NCI-H748 treated with DMSO at 0.1 percent for 48 hours (cell line): ENCODE measurements at regions not wholly inside any gene's neighbourhood (a gene's known extent, or its start where the extent isn't known, plus 50 kb on each side); places are given as distances from the start of the nearest gene placed in this dataset.
"Not testable (repeated sequence)": the region's sequence is repeated elsewhere in the genome, so short reads cannot be mapped to it uniquely, and the experiment has no call there.

ENCODE experiments used
- DNase-seq: peaks from one replicate; lab custom pipeline; 2025; lab: John Stamatoyannopoulos, UW

- no peak for DNase-seq
These were observed 154.5 kb downstream of the ZFP36L2 start for GRCh38 chr2:43071599-43072550.

DNA sequence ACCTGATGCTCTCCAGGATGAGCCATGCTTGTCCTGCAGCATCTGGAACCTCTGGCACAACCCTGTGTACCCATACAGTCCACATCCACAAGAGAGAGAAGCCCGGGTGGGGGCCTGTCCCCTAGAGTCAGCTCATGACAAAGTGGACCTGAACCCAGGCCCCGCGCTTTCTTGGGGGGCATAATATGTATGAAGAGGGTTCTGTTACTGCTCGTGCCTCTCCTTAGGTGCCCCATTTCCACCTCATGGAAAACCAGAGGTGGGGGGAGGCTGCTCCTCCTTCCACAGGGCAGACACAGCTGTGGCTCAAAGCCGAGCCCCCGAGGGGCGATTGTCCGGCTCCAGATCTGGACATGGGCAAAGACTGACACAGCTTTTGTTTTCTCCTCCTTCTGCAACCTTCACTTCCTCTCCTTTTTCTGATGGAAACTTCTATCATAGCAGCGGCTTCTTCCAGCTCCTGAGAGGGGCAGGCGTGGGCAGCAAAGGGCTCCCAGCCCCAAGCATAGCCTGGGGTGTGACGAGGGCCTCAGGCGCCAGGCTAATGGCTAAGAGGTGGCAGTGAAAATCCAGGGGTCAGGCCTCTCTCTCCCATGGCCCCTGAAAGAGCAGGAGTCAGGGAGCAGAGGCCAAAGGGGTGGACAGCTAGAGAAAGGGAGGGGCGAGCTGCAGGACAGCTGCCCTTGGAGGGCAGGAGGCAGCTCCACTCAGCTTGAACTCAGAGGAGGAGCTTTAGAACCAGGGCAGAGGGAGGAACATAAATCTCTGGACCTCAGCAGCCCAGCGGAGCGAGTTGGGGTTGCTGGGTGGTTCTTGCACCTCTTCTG lies 155.5 kb downstream of the ZFP36L2 start:
- DNase-seq = no peak

DNA sequence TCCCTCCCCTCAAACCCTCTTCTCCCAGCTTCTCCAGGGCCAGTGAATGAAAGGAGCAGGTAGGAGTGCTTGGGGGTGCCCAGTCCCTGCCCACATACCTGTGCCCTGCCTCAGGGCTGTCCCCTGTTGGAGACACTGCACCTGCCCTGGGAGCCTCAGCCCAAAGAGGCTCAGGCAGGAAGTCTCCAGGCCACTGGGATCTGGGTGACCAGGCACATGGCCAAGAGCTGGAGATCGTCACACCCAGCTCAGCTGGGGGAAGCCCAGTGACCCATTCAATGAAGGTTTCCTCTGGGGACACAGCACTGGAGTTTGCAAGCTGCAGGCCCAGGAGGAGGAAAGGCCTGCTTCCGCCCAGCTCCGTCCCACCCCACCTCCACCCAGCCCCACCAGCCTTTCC lies 156.4 kb downstream of the ZFP36L2 start:
- DNase-seq = no peak

- no peak for DNase-seq
These were observed 157.5 kb downstream of the ZFP36L2 start for GRCh38 chr2:43068631-43069517.

DNA sequence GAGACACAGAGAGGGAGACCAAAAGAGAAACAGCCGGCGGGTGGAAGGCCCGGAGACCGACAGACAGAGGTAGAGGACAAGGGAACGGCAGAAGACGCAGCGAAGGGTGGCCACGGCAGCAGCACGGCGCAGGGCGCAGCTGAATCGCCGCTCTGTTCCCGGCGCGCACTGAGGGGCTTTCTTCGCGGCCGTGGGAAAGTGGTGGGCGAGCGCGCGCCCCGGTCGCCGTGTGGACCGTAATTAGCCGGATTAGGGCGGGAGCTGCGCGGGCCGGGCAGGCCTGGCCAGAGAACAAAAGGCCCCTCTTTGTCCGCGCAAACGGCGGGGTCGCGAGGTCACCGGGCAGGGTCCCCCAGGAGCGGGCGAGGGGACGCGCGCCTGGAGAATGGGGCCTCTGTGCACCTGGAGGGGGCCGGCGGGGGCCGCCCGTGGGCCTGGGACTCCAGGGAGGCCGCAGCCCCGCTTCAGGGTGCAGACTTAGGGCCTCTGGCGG lies 158.3 kb downstream of the ZFP36L2 start:
- DNase-seq = no peak

DNA sequence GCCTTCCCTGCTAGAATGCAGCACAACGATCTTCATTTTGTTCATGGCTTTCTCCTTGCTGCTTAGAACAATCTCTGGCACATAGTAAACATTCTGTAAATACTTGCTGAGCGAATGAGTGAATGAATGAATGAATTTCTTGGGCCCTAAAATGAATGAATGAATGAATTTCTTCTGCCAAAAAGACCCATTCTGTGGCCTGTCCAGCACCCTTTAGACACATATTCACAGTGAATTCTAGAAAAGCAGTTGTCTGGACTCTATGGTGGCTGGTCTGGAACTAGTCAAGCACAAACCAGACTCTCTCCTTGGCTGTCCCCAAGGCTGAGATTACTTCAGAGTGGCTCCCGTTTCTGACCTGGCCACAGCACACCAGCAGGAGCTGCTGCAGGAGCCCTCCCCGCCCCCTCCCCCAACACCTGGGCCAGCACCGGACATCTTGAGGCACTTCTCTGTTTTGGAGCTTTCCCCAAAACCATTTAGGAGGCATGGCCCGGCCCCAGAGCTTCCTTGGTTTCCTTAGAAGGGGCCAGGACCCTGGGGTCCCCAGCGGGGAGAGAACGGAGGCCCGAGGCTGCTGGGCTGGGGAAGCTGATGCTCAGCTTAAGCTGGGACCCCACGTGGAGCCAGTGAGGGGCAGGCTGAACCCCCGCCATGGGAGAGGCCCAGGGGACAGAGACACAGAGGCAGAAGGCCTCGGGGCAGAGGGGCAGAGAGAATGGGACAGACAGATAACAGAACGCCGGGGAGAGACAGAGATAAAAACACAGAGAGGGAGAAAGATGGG lies 159.0 kb downstream of the ZFP36L2 start:
- no peak for DNase-seq

DNA sequence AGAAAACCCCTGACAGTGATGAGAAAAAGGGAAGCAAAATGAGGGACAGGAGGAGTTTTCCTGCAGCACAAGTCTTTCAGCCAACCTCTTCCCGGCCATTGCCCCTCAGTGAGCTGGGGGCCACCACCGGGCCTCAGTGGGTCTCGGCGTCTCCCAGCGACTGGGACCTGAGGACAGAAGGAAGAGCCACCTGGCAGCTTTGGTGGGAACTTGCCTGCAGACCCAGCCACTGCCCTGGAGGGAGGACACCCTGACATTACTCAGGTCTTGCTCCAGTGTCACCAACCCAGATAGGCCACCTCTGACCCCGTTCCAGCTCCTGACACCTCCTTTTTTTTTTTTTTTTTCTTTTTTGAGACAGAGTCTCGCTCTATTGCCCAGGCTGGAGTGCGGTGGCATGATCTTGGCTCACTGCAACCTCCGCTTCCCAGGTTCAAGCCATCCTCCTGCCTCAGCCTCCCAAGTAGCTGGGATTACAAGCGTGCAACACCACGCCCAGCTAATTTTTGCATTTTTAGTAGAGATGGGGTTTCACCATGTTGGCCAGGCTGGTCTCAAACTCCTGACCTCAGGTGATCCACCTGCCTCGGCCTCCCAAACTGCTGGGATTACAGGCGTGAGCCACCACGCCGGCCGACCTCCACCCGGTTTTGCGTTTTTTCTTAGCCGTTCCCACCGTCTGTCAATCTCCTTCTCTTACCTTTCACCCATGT lies 159.7 kb downstream of the ZFP36L2 start:
- DNase-seq = not testable (repeated sequence)

GRCh38 chr2:43065871-43066270 lies 160.5 kb downstream of the ZFP36L2 start:
- DNase-seq = no peak

DNA sequence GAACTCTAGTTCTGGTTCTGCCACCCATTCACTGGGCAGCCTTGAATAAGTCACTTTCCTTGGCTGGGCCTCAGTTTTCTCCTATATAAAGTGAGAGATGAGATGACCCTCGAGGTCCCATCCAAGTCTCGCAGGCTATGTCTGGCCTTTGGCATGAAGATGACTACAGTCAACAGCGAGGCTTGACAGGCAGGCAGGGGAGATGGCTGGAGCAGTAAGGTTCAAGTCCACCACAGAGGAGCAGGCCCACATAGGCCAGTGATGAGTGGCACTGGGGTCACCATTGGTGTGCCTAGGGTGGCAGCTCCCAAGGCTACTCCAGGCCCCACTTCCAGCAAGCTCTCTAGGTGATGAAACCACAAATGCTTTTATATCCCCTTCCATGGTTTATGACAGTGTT lies 161.4 kb downstream of the ZFP36L2 start:
- no peak for DNase-seq

DNA sequence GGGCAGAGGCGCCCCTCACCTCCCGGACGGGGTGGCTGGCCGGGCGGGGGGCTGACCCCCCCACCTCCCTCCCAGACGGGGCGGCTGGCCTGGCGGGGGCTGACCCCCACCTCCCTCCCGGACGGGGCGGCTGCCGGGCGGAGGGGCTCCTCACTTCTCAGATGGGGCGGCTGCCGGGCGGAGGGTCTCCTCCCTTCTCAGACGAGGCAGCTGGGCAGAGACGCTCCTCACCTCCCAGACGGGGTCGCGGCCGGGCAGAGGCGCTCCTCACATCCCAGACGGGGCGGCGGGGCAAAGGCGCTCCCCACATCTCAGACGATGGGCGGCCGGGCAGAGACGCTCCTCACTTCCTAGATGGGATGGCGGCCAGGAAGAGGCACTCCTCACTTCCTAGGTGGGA lies 163.3 kb downstream of the ZFP36L2 start:
- not testable (repeated sequence) for DNase-seq

DNA sequence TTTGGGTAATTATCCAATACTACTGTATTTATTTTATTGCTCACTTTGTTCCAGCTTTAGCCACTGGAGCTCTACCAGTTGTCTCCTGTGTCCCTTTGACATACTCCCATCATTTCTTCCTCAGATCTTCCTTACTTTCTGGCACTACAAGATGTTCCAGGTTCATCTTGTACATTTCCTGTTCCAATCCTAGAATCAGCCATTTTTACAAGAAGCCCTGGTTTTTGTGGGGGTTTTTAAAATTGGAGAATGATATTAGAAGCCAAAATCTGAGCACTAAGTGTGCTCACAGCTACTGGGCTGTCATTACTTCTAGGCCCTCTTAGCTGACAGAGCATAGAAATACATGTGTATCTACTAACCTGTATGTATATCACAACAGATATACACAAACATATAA lies 164.3 kb downstream of the ZFP36L2 start:
- no peak for DNase-seq

DNA sequence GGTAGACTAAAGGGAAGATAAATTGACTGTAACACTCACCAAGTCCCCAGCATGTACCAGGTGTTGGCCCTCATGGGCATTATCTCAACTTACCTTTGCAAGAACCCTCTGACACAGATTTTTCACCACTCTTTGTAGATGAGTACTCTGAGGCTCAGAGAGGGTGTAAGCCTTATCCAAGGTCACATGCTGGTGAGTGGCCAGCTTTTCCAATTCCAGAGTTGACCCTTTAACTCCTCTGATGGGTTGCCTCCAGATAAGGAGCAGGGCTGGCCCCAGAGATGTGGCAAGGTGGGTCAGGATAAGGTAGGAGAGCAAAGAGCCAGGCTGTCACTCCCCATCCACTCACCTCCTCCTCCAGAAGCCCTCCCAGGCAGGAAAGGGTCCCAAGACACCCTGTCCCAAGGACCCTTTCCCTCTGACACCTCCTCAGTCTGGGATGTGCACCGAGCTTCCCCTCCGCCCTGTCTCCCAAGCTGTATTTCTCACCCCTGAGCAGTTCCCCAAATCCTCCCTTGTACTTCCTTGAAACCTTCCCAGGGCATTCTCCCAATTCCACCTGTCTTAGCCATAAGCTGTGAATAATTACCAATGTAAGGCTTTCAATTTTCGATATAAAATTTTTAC lies 165.9 kb downstream of the ZFP36L2 start:
- DNase-seq = no peak

DNA sequence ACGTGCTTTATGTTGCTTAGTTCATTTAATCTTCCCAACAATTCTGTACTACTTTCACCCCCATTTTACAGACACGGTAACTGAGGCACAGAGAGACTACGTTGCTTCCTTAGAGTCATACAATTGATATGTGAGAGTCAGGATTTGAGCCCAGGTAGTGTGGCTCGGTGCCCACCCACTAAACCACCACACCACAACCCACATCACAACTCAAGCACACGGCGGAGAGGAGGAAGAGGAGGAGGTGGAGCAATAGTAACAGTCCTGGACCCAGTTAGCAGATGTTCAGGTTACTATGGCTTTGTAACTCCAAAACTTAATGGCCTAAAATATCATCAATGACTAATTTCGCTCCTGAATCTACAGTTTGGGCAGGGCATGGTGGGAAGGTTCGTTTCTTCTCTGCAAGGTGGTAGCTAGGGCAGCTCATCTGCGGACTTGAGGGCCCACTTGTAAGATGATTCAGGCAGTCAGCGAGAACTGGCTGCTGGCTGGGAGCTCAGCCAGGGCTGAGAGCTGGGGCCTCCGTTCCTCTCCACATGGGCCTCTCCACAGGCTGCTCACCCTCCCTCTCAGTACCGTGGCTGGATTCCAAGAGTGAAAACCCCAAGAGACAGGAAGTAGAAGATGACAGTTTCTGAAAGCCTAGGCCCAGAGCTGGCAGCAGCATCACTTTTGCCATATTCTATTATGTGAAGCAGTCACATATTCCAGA lies 167.1 kb downstream of the ZFP36L2 start:
- DNase-seq = no peak

- no peak for DNase-seq
These were observed 167.7 kb downstream of the ZFP36L2 start for GRCh38 chr2:43058726-43059110.

- DNase-seq = no peak
These were observed 168.4 kb downstream of the ZFP36L2 start for GRCh38 chr2:43057742-43058725.

- no peak for DNase-seq
These were observed 169.2 kb downstream of the ZFP36L2 start for GRCh38 chr2:43057026-43057741.

GRCh38 chr2:43055985-43056384 lies 170.4 kb downstream of the ZFP36L2 start:
- DNase-seq = no peak
